IPS-18c (cell line): ENCODE measurements at regions not wholly inside any gene's neighbourhood (a gene's known extent, or its start where the extent isn't known, plus 50 kb on each side); places are given as distances from the start of the nearest gene placed in this dataset.

Source experiments
- H3K4me3 ChIP-seq: 2 replicates; pipeline ENCODE4 v1.7.0; 2013; ENCODE audit warnings: low read depth, mild to moderate bottlenecking, low read length, moderate library complexity; ENCODE audit not compliant: insufficient read depth
- H3K9me3 ChIP-seq: one replicate; pipeline ENCODE4 v1.6.1; 2013; ENCODE audit warnings: mild to moderate bottlenecking, low read length, moderate library complexity; ENCODE audit not compliant: control insufficient read depth, insufficient read depth

- Histone ChIP-seq H3K9me3 (no peaks in the 10 kb centered on the region), H3K4me3 (no peak overlapping the region)
Measured at GRCh38 chr18:46297621-46298020, 193.4 kb downstream of the HAUS1 start.

DNA sequence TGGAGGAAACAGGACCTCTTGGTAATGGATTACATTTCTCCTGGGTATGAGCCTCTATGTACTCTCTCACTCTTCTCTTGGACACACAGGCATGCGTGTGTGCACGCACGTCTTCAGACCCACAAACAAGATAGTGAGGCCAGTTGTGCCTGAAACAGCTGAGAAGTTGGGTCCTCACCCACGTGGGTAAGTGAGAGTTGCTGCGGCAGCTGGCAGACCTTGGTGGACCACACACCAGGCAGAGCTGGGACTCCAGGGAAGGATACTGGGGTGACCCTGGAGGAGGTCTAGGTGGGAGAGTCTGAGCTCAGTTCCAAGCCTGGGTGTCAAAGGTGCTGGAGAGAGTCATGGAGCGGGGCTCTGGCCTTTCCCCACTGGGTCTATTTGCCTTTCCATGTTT lies 194.3 kb downstream of the HAUS1 start:
- H3K9me3 ChIP-seq, result no peaks in the 10 kb centered on the region

GRCh38 chr18:46299465-46300008 lies 195.4 kb downstream of the HAUS1 start:
- Histone ChIP-seq H3K4me3 (no peak overlapping the region), H3K9me3 (no peaks in the 10 kb centered on the region)

More for the DNA sequence above, 194.3 kb downstream of the HAUS1 start:
- H3K4me3 ChIP-seq, result no peak overlapping the region

GRCh38 chr18:46301081-46301480 lies 196.9 kb downstream of the HAUS1 start:
- H3K4me3 ChIP-seq, result no peak overlapping the region

DNA sequence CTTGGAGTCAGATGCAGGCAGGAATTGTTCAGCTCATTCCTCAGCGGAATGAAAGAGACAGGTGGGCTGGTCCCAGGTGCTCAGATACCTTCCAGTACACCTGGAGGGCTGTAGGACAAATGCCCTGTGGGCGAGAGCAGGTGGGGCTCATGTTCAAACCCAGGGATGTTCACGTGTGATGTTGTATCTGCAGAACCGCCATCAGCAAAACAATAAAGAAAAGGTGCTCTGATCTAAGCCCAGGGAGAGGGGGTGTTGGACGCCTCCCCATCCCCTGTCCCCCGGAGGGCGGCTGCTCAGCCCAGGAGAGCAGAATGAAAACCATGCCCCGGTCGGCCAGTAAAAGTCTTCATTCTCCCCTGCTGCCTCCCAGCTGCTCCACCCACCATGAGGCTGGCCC lies 197.4 kb downstream of the HAUS1 start:
- Histone ChIP-seq H3K4me3 (no peak overlapping the region), H3K9me3 (peaks cover 2% of the 10 kb centered on the region)

More at GRCh38 chr18:46301081-46301480, 196.9 kb downstream of the HAUS1 start:
- H3K9me3 ChIP-seq, result no peaks in the 10 kb centered on the region

DNA sequence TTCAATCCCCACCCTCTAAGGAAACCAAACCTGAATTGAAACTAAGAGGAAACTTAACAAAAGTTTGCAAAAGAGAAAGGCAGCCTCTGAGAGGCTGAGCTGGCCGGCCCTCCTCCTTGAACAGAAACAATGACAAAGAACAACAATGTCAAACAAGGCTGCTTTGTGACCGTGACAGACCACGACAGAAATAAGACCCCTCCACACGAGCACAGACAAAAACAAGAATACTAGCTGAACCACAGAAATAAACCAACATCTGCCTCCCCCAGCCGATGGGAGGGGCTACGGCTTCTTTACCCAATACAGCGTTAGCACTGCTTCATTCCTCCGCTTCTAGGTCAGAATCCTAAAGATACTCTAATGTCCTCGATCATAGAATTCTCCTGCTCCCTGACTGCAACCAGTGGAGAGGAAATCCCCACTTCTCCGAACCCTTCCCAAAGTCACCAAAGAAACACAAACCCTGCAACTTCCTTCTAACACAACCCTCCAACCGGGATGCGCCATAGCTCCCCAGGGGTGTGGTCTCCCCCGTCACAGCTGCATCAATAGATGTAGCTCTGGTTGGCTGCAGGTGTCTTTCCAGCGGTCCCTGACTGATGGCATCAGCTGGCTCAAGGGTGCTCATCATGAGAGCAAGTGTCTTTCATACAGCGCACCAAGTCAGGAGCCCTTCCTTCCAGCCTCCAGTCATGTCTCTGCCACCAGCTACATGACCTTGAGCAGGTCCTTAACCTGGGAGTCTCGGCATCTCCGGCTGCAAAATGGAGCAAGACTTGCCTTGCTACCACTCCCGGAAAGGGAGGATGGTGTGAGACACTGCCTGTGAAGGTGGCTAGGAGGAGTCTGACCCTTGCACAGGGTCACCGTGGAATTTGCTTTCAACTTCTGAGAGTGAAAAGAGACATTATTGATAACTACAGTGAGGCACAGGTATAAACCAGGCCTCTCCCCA lies 198.6 kb downstream of the HAUS1 start:
- no peak overlapping the region for H3K4me3 ChIP-seq
- H3K9me3 ChIP-seq, result peaks cover 4% of the 10 kb centered on the region

DNA sequence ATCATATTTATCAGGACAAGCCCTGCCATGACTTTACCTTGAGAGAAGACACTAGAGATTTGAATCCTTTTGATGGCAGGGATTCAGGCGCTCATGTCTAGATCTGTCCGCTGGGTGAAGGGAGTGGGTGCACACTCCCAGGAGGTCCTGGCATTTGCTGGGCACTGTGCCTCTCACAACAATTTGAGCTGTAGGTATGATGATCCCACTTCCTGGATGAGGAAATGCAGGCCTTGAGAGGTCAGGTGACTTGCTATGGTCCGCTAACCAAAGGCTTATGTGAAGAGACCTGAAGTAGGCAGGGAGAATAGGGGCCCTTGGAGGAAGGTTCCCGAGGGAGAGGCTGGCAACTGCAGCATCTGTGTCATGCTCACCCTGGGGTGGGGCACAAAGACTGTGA lies 206.1 kb downstream of the HAUS1 start:
- Histone ChIP-seq H3K9me3 (peaks cover 4% of the 10 kb centered on the region), H3K4me3 (no peak overlapping the region)

DNA sequence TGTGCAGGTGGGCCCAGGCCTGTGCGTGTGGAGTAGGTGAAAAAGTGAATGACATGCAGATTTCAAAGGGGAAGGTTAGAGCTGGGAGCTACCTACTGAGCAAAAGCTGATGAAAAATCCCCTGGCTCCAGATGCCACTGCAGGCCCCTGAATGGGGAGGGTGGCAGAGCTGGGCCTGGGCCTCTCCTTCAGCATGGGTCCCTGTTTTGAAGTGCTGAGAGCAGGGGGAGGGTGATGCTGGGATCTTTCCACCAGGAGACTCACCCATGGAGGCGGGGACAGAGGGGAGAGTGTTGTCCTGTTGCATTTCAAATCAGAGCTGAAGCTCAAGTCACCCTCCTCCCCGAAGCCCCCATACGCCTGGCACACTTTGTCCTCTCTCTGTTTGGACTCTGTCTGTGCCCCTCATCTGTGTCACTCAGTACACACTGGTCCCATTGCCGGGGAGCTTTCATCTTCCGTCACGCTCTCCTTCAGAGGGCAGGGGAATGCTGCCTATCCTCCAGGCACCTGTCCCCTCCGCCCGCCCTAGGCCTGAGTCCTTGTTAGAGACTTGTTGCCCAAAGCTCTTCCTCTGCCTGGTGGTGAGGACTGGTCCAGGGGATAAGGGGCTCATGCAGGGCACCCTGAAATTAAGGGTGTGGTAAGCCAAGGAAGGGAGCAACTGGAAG lies 206.6 kb downstream of the HAUS1 start:
- peaks cover 4% of the 10 kb centered on the region for H3K9me3 ChIP-seq
- H3K4me3 ChIP-seq, result no peak overlapping the region

DNA sequence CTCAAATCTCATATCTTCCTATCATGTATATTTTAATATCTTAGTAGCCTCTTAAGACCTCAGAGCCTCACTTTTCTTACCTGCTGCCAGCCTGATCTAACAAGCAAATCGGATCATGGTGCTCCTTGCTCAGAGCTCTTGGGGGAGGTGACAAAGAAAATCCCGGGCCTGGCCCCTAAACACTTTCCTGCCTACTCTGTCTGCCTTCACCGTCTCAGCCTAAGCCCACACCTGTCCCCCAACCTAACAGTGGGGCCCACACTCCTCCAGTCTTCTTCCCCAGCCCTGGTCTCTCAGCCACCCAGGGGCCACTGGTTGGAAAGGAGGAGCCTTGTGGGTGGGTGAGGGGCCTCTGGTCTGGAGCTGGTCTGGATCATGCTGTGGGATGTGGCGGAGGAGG lies 207.3 kb downstream of the HAUS1 start:
- Histone ChIP-seq H3K9me3 (peaks cover 3% of the 10 kb centered on the region), H3K4me3 (no peak overlapping the region)

DNA sequence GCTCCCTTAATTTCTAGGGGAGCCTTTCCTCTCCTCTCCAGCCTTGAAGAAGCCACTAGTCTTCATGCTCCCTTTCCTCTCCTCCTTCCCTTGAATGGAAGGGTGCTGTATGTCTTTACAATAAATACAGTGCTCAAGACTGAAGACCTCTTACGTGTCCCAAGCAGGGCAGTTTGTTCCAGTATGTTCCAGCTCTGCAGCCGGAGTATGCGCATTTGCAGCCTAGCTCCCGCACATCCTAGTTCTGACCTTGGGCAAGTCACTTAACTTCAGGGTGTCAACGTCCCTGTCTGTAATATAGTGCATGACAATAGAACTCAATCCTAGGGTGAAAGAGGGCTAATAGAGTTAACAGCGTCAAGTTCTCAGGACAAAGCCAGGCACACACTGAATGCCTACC lies 208.0 kb downstream of the HAUS1 start:
- Histone ChIP-seq H3K4me3 (no peak overlapping the region), H3K9me3 (no peaks in the 10 kb centered on the region)

GRCh38 chr18:46313521-46313920 lies 209.3 kb downstream of the HAUS1 start:
- Histone ChIP-seq H3K9me3 (no peaks in the 10 kb centered on the region), H3K4me3 (no peak overlapping the region)

DNA sequence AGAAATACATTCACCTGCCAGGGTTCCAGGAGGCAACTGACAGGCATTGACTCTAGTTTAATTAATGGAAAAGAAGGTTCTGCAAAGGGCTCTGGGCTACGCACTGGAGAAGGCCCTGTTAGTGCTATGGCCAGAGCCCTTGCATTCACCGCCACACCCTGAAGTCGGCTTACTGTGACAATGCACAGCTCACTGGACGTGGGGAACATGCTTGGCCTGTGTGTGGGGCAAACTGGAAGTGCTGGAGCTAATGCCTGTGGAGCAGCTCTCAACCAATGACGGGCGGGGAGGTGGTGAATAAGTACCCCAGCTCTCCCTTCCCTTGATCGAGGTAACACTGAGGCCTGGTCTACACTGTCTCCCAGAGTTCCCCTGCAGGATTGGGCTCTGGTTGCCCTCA lies 209.8 kb downstream of the HAUS1 start:
- H3K9me3 ChIP-seq, result no peaks in the 10 kb centered on the region

DNA sequence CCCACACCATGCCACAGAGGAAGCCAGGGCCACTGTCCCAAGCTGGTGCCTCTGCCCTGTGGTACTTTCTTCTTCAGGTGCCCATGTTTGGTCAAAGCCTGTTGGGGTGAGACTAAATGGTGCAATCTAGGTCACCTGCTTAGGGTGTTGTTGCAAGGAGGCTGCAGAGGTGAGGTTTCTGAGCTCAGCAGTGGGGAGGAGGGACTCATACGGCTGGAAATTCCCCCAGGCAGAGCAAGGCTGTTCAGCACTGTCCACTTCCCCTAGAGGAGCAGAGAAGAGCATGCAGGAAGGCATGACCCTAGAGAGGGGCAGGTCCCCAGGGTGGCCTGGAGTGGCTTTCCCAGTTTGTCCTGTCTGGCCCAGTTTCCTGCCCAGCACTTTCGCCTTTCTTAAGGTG lies 211.0 kb downstream of the HAUS1 start:
- Histone ChIP-seq H3K9me3 (no peaks in the 10 kb centered on the region), H3K4me3 (no peak overlapping the region)

More for the DNA sequence above, 209.8 kb downstream of the HAUS1 start:
- H3K4me3 ChIP-seq, result no peak overlapping the region

DNA sequence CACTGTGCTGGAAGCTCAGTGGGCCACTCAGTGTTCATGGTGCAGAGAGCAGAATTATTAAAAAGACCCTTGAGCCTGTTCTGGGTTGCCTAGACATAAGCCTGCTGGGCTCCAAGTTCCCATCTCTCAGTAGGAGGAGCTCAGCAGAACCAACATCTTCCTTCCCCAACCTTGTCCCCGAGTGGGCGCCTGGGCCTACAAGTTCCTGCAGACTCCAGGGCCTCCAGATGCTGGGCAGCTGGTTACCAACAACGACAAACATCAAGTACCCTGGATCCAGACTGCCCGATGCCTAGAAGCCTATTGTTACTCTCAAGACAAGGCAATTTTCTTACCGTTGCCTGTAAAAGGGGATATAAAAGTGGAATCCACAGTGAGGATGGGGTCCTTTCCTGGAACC lies 214.2 kb downstream of the HAUS1 start:
- no peaks in the 10 kb centered on the region for H3K9me3 ChIP-seq
- H3K4me3 ChIP-seq, result no peak overlapping the region

DNA sequence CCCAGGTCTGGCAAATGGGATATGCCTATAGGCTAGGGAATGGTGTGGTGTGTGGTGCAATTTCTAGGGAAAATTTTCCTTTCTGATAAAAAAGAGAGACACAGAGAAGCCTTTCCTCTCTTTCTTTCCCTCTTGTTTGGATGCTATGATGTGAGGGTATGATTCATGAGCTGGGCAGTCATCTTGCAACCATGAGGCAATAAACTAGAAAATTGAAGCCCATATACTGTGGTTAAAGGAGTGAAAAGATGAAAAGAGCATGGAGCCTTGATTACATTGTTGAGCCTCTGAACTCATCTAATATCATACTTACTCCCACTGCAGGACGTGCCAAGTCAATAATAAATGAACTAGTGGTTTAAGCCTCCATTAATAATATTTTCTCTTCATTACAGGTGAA lies 215.6 kb downstream of the HAUS1 start:
- no peak overlapping the region for H3K4me3 ChIP-seq
- no peaks in the 10 kb centered on the region for H3K9me3 ChIP-seq

DNA sequence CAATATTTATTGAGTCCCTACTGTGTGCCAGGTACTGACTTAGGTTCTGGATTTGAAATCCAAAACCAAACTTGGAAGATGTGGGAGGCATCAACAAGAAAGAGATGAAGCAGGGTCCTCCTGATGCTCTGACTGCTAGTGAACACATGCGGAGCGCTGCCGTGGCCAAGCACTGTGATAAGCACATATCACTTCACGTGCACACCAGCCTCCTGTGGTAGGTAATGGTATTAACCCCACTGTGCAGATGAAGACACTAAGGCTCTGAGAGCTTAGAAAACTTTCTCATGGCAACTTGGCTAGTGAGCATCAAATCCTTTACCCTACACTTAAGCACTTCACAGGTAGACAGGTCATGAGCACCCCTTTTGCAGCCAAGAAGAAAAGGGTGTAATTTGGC lies 216.1 kb downstream of the HAUS1 start:
- no peak overlapping the region for H3K4me3 ChIP-seq
- no peaks in the 10 kb centered on the region for H3K9me3 ChIP-seq

GRCh38 chr18:46320928-46321711 lies 216.9 kb downstream of the HAUS1 start:
- no peaks in the 10 kb centered on the region for H3K9me3 ChIP-seq
- H3K4me3 ChIP-seq, result no peak overlapping the region
